ENCODE measurements at regions not wholly inside any gene's neighbourhood (a gene's known extent, or its start where the extent isn't known, plus 50 kb on each side); places are given as distances from the start of the nearest gene placed in this dataset.

- no peak for DNase-seq (ENCODE audit: low read depth in 2 of 2)
Observed at GRCh38 chr20:4513720-4514119, 172.5 kb upstream of the PRNP start.

- DNase-seq (ENCODE audit: low read depth in 2 of 2): no peak
Observed at GRCh38 chr20:4512891-4513550, 173.2 kb upstream of the PRNP start.

- no peak for DNase-seq (ENCODE audit: low read depth in 2 of 2)
Observed at GRCh38 chr20:4511776-4512175, 174.5 kb upstream of the PRNP start.

- no peak for DNase-seq (ENCODE audit: low read depth in 2 of 2)
Observed at GRCh38 chr20:4509825-4510522, 176.3 kb upstream of the PRNP start.

GRCh38 chr20:4508773-4509172, 177.5 kb upstream of the PRNP start:
- DNase-seq (ENCODE audit: low read depth in 2 of 2): no peak

GRCh38 chr20:4507288-4507719, 179.0 kb upstream of the PRNP start:
- no peak for DNase-seq (ENCODE audit: low read depth in 2 of 2)

GRCh38 chr20:4504814-4505213, 181.4 kb upstream of the PRNP start:
- no peak for DNase-seq (ENCODE audit: low read depth in 2 of 2)

GRCh38 chr20:4502756-4503155, 183.5 kb upstream of the PRNP start:
- DNase-seq (ENCODE audit: low read depth in 2 of 2): no peak

- DNase-seq (ENCODE audit: low read depth in 2 of 2): no peak
Observed at GRCh38 chr20:4493386-4493785, 192.9 kb upstream of the PRNP start.

GRCh38 chr20:4491643-4492042, 194.6 kb upstream of the PRNP start:
- DNase-seq (ENCODE audit: low read depth in 2 of 2): no peak

GRCh38 chr20:4490606-4491280, 195.5 kb upstream of the PRNP start:
- DNase-seq (ENCODE audit: low read depth in 2 of 2): no peak

- DNase-seq (ENCODE audit: low read depth in 2 of 2): no peak
Observed at GRCh38 chr20:4490045-4490444, 196.2 kb upstream of the PRNP start.

- DNase-seq (ENCODE audit: low read depth in 2 of 2): no peak
Observed at GRCh38 chr20:4488407-4489339, 197.6 kb upstream of the PRNP start.

- DNase-seq (ENCODE audit: low read depth in 2 of 2): no peak
Observed at GRCh38 chr20:4484379-4484997, 201.8 kb upstream of the PRNP start.

GRCh38 chr20:4483961-4484360, 202.3 kb upstream of the PRNP start:
- no peak for DNase-seq (ENCODE audit: low read depth in 2 of 2)

- DNase-seq (ENCODE audit: low read depth in 2 of 2): no peak
Observed at GRCh38 chr20:4483486-4483885, 202.8 kb upstream of the PRNP start.

GRCh38 chr20:4480104-4480503, 206.2 kb upstream of the PRNP start:
- DNase-seq (ENCODE audit: low read depth in 2 of 2): no peak

- DNase-seq (ENCODE audit: low read depth in 2 of 2): no peak
Observed at GRCh38 chr20:4476903-4477500, 209.3 kb upstream of the PRNP start.

GRCh38 chr20:4472906-4473305, 213.3 kb upstream of the PRNP start:
- DNase-seq (ENCODE audit: low read depth in 2 of 2): no peak

- DNase-seq (ENCODE audit: low read depth in 2 of 2): no peak
Observed at GRCh38 chr20:4471221-4471620, 215.0 kb upstream of the PRNP start.

GRCh38 chr20:4470375-4470774, 215.9 kb upstream of the PRNP start:
- DNase-seq (ENCODE audit: low read depth in 2 of 2): no peak

Measured in stimulated activated CD8-positive, alpha-beta memory T cell treated with anti-CD3 and anti-CD28 coated beads, Interleukin-7, amount 100 ng/mL, for 4 hours (primary cell).